ENCODE measurements at regions not wholly inside any gene's neighbourhood (a gene's known extent, or its start where the extent isn't known, plus 50 kb on each side); places are given as distances from the start of the nearest gene placed in this dataset.

DNA sequence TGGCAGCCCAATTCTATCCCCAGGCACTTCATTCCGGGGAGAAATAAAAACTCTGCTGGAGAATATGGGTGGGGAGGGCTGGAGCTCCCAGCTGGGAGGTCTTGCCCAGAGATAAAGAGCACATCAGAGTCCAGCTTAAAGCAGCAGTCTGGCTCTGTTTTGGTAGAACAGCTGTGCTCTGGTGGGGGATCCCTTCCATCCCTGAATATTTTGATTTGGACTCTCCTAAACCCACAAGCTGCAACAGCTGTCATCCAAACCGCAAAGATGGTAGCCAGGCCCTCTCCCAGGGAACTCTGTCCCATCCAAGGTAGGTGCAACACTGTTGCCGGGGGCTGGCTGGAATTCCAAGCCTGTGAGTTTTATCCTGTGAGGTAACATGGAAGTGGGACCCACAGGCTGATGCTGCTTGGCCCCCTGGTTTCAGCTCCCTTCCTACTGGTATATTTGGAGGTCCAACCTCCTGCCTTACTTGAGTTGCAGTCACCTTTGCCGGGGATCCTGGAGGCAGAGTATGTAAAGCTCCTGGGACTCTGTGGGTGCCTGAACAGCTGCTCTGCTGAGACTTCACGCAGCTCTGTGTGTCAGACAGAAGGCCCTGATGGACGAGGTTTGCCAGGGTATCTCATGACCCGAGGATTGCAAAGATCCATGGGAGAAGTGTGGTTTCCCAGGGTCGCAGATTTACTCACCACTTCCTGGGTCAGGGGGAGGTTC is 203.5 kb upstream of the ITM2A start:
- Histone ChIP-seq H3K9ac (ENCODE audit: low read depth, low read length) (no peak overlapping the region), H3K27ac (ENCODE audit: low read depth, low read length) (no peak overlapping the region)

DNA sequence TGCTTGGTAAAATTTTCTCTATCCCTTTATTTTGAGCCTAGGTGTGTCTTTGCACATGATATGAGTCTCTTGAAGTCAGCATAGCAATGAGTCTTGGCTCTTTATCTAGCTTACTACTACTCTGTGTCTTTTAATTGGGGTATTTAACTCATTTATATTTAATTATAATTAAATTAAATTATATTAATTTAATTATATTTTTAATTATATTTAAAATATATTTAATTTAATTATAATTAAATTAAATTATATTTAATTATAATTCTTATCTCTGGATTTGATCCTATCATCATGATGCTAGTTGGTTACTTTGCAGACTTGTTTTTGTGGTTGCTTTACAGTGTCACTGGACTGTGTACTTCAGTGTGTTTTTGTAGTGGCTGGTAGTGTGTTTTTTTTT is 201.2 kb upstream of the ITM2A start:
- H3K9me3 ChIP-seq (ENCODE audit: insufficient read depth, low read depth, low read length) = no peaks in the 10 kb centered on the region
- no peaks in the 10 kb centered on the region for H3K27me3 ChIP-seq (ENCODE audit: insufficient read depth, low read length)
- no peak overlapping the region for H3K27ac ChIP-seq (ENCODE audit: low read depth, low read length)
- H3K9ac ChIP-seq (ENCODE audit: low read depth, low read length) = no peak overlapping the region
- no peak overlapping the region for H3K4me3 ChIP-seq (ENCODE audit: low read length)
- H3K4me1 ChIP-seq (ENCODE audit: insufficient read depth, low read length) = no peaks in the 10 kb centered on the region
- no peaks in the 10 kb centered on the region for H3K36me3 ChIP-seq (ENCODE audit: insufficient read depth, low read length)

More for the DNA sequence above, 203.5 kb upstream of the ITM2A start:
- Histone ChIP-seq H3K4me3 (ENCODE audit: low read length) (no peak overlapping the region), H3K36me3 (ENCODE audit: insufficient read depth, low read length) (no peaks in the 10 kb centered on the region), H3K4me1 (ENCODE audit: insufficient read depth, low read length) (no peaks in the 10 kb centered on the region), H3K27me3 (ENCODE audit: insufficient read depth, low read length) (no peaks in the 10 kb centered on the region), H3K9me3 (ENCODE audit: insufficient read depth, low read depth, low read length) (no peaks in the 10 kb centered on the region)
- WGBS = 96% methylated on average over 8 of the region's 8 CpGs

DNA sequence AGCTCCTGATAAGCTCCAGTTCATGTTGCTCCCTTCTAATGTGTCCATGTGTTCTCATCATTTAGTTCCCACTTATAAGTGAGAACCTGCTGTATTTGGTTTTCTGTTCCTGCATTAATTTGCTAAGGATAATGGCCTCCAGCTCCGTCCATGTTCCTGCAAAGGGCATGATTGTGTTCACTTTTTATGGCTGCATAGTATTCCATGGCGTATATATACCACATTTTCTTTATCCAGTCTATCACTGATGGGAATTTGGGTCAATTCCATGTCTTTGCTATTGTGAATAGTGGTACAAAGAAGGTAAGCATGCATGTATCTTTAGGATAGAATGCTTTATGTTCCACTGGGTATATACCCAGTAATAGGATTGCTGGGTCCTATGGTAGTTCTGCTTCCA is 197.2 kb upstream of the ITM2A start:
- no peaks in the 10 kb centered on the region for H3K4me1 ChIP-seq (ENCODE audit: insufficient read depth, low read length)
- H3K27ac ChIP-seq (ENCODE audit: low read depth, low read length) = no peak overlapping the region
- no peak overlapping the region for H3K4me3 ChIP-seq (ENCODE audit: low read length)
- 100% methylated on average over 1 of the region's 2 CpGs for WGBS
- H3K9ac ChIP-seq (ENCODE audit: low read depth, low read length) = no peak overlapping the region
- no peaks in the 10 kb centered on the region for H3K9me3 ChIP-seq (ENCODE audit: insufficient read depth, low read depth, low read length)
- no peaks in the 10 kb centered on the region for H3K27me3 ChIP-seq (ENCODE audit: insufficient read depth, low read length)
- no peaks in the 10 kb centered on the region for H3K36me3 ChIP-seq (ENCODE audit: insufficient read depth, low read length)

GRCh38 chrX:79559290-79559689 is 192.2 kb upstream of the ITM2A start:
- Histone ChIP-seq H3K4me1 (ENCODE audit: insufficient read depth, low read length) (no peaks in the 10 kb centered on the region), H3K9me3 (ENCODE audit: insufficient read depth, low read depth, low read length) (no peaks in the 10 kb centered on the region), H3K36me3 (ENCODE audit: insufficient read depth, low read length) (no peaks in the 10 kb centered on the region), H3K27me3 (ENCODE audit: insufficient read depth, low read length) (no peaks in the 10 kb centered on the region), H3K4me3 (ENCODE audit: low read length) (no peak overlapping the region), H3K9ac (ENCODE audit: low read depth, low read length) (no peak overlapping the region), H3K27ac (ENCODE audit: low read depth, low read length) (no peak overlapping the region)
- WGBS = 100% methylated on average over 1 of the region's 2 CpGs

- no peaks in the 10 kb centered on the region for H3K9me3 ChIP-seq (ENCODE audit: insufficient read depth, low read depth, low read length)
- H3K27me3 ChIP-seq (ENCODE audit: insufficient read depth, low read length) = no peaks in the 10 kb centered on the region
- H3K4me3 ChIP-seq (ENCODE audit: low read length) = no peak overlapping the region
- no peak overlapping the region for H3K9ac ChIP-seq (ENCODE audit: low read depth, low read length)
- H3K36me3 ChIP-seq (ENCODE audit: insufficient read depth, low read length) = no peaks in the 10 kb centered on the region
- no peak overlapping the region for H3K27ac ChIP-seq (ENCODE audit: low read depth, low read length)
- H3K4me1 ChIP-seq (ENCODE audit: insufficient read depth, low read length) = no peaks in the 10 kb centered on the region
These were observed 190.1 kb upstream of the ITM2A start for GRCh38 chrX:79557212-79557611.

- Histone ChIP-seq H3K36me3 (ENCODE audit: insufficient read depth, low read length) (no peaks in the 10 kb centered on the region), H3K9ac (ENCODE audit: low read depth, low read length) (no peak overlapping the region), H3K4me3 (ENCODE audit: low read length) (no peak overlapping the region), H3K9me3 (ENCODE audit: insufficient read depth, low read depth, low read length) (no peaks in the 10 kb centered on the region), H3K27ac (ENCODE audit: low read depth, low read length) (no peak overlapping the region), H3K4me1 (ENCODE audit: insufficient read depth, low read length) (no peaks in the 10 kb centered on the region), H3K27me3 (ENCODE audit: insufficient read depth, low read length) (no peaks in the 10 kb centered on the region)
- 52% methylated on average over 2 of the region's 2 CpGs for WGBS
These were observed 189.7 kb upstream of the ITM2A start for GRCh38 chrX:79556800-79557199.

DNA sequence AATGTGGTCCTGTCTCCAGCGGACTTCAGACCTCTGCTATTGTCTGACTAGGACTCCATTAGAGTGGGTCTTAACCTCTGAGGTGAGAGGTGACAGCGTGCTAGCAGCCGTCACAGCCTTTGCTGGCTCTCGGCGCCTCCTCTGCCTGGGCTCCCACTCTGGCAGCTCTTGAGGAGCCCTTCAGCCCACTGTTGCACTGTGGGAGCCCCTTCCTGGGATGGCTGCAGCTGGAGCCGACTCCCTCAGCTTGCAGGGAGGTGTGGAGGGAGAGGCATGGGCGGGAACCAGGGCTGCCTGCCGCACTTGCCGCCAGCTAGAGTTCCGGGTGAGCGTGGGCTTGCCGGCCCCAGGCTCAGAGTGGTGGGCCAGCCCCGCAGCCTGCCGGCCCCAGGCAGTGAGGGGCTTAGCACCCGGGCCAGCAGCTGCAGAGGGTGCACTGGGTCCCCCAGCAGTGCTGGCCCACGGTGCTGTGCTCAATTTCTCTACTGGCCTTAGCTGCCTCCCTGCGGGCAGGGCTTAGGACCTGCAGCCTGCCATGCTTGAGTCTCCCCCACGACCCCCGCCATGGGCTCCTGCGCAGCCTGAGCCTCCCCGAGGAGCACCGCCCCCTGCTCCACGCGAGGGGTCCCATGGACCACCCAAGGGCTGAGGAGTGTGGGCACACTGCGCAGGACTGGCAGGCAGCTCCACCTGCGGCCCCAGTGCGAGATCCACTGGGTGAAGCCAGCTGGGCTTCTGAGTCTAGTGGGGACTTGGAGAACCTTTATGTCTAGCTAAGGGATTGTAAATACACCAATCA is 163.4 kb upstream of the ITM2A start:
- no peak overlapping the region for H3K27ac ChIP-seq (ENCODE audit: low read depth, low read length)
- no peaks in the 10 kb centered on the region for H3K36me3 ChIP-seq (ENCODE audit: insufficient read depth, low read length)
- WGBS = 88% methylated on average over 26 of the region's 27 CpGs
- H3K9ac ChIP-seq (ENCODE audit: low read depth, low read length) = no peak overlapping the region
- no peaks in the 10 kb centered on the region for H3K4me1 ChIP-seq (ENCODE audit: insufficient read depth, low read length)
- H3K9me3 ChIP-seq (ENCODE audit: insufficient read depth, low read depth, low read length) = no peaks in the 10 kb centered on the region
- H3K27me3 ChIP-seq (ENCODE audit: insufficient read depth, low read length) = no peaks in the 10 kb centered on the region
- H3K4me3 ChIP-seq (ENCODE audit: low read length) = no peak overlapping the region

- Histone ChIP-seq H3K36me3 (ENCODE audit: insufficient read depth, low read length) (no peaks in the 10 kb centered on the region), H3K4me1 (ENCODE audit: insufficient read depth, low read length) (no peaks in the 10 kb centered on the region), H3K4me3 (ENCODE audit: low read length) (no peak overlapping the region), H3K27me3 (ENCODE audit: insufficient read depth, low read length) (no peaks in the 10 kb centered on the region), H3K27ac (ENCODE audit: low read depth, low read length) (no peak overlapping the region), H3K9ac (ENCODE audit: low read depth, low read length) (no peak overlapping the region), H3K9me3 (ENCODE audit: insufficient read depth, low read depth, low read length) (no peaks in the 10 kb centered on the region)
- 51% methylated on average over 2 of the region's 2 CpGs for WGBS
These were observed 157.5 kb upstream of the ITM2A start for GRCh38 chrX:79524642-79525041.

GRCh38 chrX:79515529-79515928 is 148.4 kb upstream of the ITM2A start:
- Histone ChIP-seq H3K9ac (ENCODE audit: low read depth, low read length) (no peak overlapping the region), H3K4me1 (ENCODE audit: insufficient read depth, low read length) (no peaks in the 10 kb centered on the region), H3K27ac (ENCODE audit: low read depth, low read length) (no peak overlapping the region), H3K27me3 (ENCODE audit: insufficient read depth, low read length) (no peaks in the 10 kb centered on the region), H3K4me3 (ENCODE audit: low read length) (no peak overlapping the region), H3K9me3 (ENCODE audit: insufficient read depth, low read depth, low read length) (no peaks in the 10 kb centered on the region), H3K36me3 (ENCODE audit: insufficient read depth, low read length) (no peaks in the 10 kb centered on the region)
- 83% methylated on average over 7 of the region's 7 CpGs for WGBS

DNA sequence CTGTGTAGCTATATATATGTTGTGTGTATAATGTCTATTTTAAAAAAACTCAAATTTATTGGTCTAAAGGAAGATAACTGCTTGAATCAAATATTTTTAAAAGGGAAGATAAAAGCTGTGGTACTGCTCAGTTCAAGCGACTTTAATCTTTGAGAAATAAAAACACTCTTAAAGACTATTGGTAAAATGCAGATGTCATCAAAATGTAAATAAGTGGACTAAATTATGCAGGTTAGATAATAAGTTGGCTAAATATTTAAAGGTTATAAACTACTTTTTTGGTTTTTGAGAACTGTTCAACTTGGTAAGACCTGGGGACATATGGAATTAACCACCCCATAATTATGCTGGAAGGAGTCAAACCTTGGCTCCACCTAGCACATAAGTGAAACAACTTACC is 144.7 kb upstream of the ITM2A start:
- H3K4me1 ChIP-seq (ENCODE audit: insufficient read depth, low read length) = no peaks in the 10 kb centered on the region
- no peaks in the 10 kb centered on the region for H3K27me3 ChIP-seq (ENCODE audit: insufficient read depth, low read length)
- H3K9me3 ChIP-seq (ENCODE audit: insufficient read depth, low read depth, low read length) = no peaks in the 10 kb centered on the region
- H3K27ac ChIP-seq (ENCODE audit: low read depth, low read length) = no peak overlapping the region
- no peak overlapping the region for H3K9ac ChIP-seq (ENCODE audit: low read depth, low read length)
- no peak overlapping the region for H3K4me3 ChIP-seq (ENCODE audit: low read length)
- WGBS = no CpG with 5 or more reads among the region's 1 CpG
- H3K36me3 ChIP-seq (ENCODE audit: insufficient read depth, low read length) = no peaks in the 10 kb centered on the region

- Histone ChIP-seq H3K9ac (ENCODE audit: low read depth, low read length) (no peak overlapping the region), H3K27ac (ENCODE audit: low read depth, low read length) (no peak overlapping the region), H3K9me3 (ENCODE audit: insufficient read depth, low read depth, low read length) (0 out of 2 replicates have a peak, but pooled peaks cover 2% of the 10 kb centered on the region), H3K4me1 (ENCODE audit: insufficient read depth, low read length) (no peaks in the 10 kb centered on the region), H3K27me3 (ENCODE audit: insufficient read depth, low read length) (no peaks in the 10 kb centered on the region), H3K4me3 (ENCODE audit: low read length) (no peak overlapping the region), H3K36me3 (ENCODE audit: insufficient read depth, low read length) (no peaks in the 10 kb centered on the region)
- WGBS = 92% methylated on average over 3 of the region's 3 CpGs
These were observed 138.9 kb upstream of the ITM2A start for GRCh38 chrX:79506001-79506400.
